ENCODE measurements at regions not wholly inside any gene's neighbourhood (a gene's known extent, or its start where the extent isn't known, plus 50 kb on each side); places are given as distances from the start of the nearest gene placed in this dataset.

- TF ChIP-seq, protein P1, sequence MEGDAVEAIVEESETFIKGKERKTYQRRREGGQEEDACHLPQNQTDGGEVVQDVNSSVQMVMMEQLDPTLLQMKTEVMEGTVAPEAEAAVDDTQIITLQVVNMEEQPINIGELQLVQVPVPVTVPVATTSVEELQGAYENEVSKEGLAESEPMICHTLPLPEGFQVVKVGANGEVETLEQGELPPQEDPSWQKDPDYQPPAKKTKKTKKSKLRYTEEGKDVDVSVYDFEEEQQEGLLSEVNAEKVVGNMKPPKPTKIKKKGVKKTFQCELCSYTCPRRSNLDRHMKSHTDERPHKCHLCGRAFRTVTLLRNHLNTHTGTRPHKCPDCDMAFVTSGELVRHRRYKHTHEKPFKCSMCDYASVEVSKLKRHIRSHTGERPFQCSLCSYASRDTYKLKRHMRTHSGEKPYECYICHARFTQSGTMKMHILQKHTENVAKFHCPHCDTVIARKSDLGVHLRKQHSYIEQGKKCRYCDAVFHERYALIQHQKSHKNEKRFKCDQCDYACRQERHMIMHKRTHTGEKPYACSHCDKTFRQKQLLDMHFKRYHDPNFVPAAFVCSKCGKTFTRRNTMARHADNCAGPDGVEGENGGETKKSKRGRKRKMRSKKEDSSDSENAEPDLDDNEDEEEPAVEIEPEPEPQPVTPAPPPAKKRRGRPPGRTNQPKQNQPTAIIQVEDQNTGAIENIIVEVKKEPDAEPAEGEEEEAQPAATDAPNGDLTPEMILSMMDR (IDR thresholded peaks at IDR 0.05): no peak
- TF ChIP-seq POLR2AphosphoS5 (IDR thresholded peaks at IDR 0.05; ENCODE audit: low read depth, low read length): no peak
- TF ChIP-seq SIN3A (IDR thresholded peaks at IDR 0.05; ENCODE audit: borderline replicate concordance, insufficient read depth, low read depth, low read length): no peak
These were observed 83.7 kb upstream of the SELENOK start for GRCh38 chr3:53975382-53975781.
